MCF 10A (cell line): ENCODE measurements at regions not wholly inside any gene's neighbourhood (a gene's known extent, or its start where the extent isn't known, plus 50 kb on each side); places are given as distances from the start of the nearest gene placed in this dataset.

Source experiments
- BruUV-seq: library from RNA; stranded (reverse); fragments of 400-500 nt; replicated peaks from 2 replicates; lab custom pipeline; 2021; lab: Mats Ljungman, UMichigan
- CTCF ChIA-PET: fragments of 300-600 bp; sonication (Branson Sonifier 250); formaldehyde crosslinking; extraction: SDS; loops from one replicate; lab custom pipeline; 2021; ENCODE audit warnings: antibody characterized with exemption, inconsistent platforms; lab: Yijun Ruan, JAX
- POLR2A ChIA-PET: fragments of 300-600, 350-650 bp; sonication (Branson Sonifier 250); formaldehyde crosslinking; extraction: SDS; loops from one replicate; lab custom pipeline; 2020; ENCODE audit warnings: antibody characterized with exemption, inconsistent platforms; lab: Yijun Ruan, JAX
- DNase-seq: peaks from one replicate; pipeline ENCODE4 v3.0.0-alpha.2; 2018; ENCODE audit not compliant: unreplicated experiment
- H3K27ac Mint-ChIP-seq: one replicate; pipeline ENCODE4 v1.8.0; 2022; ENCODE audit warnings: mild to moderate bottlenecking, low read depth, mixed read lengths; ENCODE audit not compliant: unreplicated experiment
- H3K27me3 Mint-ChIP-seq: one replicate; pipeline ENCODE4 v1.8.0; 2022; ENCODE audit warnings: mixed read lengths; ENCODE audit not compliant: insufficient read depth, unreplicated experiment
- H3K36me3 Mint-ChIP-seq: one replicate; pipeline ENCODE4 v1.8.0; 2022; ENCODE audit warnings: mild to moderate bottlenecking, moderate library complexity, mixed read lengths; ENCODE audit not compliant: insufficient read depth, unreplicated experiment
- H3K4me1 Mint-ChIP-seq: one replicate; pipeline ENCODE4 v1.8.0; 2022; ENCODE audit warnings: mixed read lengths; ENCODE audit not compliant: insufficient read depth, unreplicated experiment
- H3K4me3 Mint-ChIP-seq: one replicate; pipeline ENCODE4 v1.8.0; 2022; ENCODE audit warnings: mild to moderate bottlenecking, moderate library complexity, mixed read lengths; ENCODE audit not compliant: unreplicated experiment
- H3K9me3 Mint-ChIP-seq: one replicate; pipeline ENCODE4 v1.8.0; 2022; ENCODE audit warnings: mixed read lengths; ENCODE audit not compliant: unreplicated experiment
- intact Hi-C: fragments of 100-400 bp; cut with micrococcal nuclease; formaldehyde crosslinking; loops from 2 replicates; pipeline ENCODE4 v1.14.1; 2022
- TF ChIP-seq, protein P1 (sequence below): fragments of 200-600 bp; IDR thresholded peaks from one replicate; pipeline ENCODE4 v1.8.0; 2022; ENCODE audit warnings: antibody characterized with exemption, mild to moderate bottlenecking; ENCODE audit not compliant: unreplicated experiment

GRCh38 chr2:129074298-129074920, 755.7 kb upstream of the HS6ST1 start:
- Mint-ChIP-seq H3K27ac (no peak overlapping the region), H3K4me3 (no peak overlapping the region), H3K9me3 (no peaks in the 10 kb centered on the region), H3K4me1 (peaks cover 5% of the 10 kb centered on the region), H3K27me3 (no peaks in the 10 kb centered on the region), H3K36me3 (peaks cover 7% of the 10 kb centered on the region)
- CTCF ChIA-PET = no interaction called here
- POLR2A ChIA-PET = interaction anchor here (0.6 to 1.0 kb wide), 4 partner anchors 11 to 13 kb away, joined by 3 to 4 read pairs (median 3); no protein-coding TSS in a partner anchor
- intact Hi-C loops = no loop called here
- no peak for DNase-seq
- TF ChIP-seq, protein P1, sequence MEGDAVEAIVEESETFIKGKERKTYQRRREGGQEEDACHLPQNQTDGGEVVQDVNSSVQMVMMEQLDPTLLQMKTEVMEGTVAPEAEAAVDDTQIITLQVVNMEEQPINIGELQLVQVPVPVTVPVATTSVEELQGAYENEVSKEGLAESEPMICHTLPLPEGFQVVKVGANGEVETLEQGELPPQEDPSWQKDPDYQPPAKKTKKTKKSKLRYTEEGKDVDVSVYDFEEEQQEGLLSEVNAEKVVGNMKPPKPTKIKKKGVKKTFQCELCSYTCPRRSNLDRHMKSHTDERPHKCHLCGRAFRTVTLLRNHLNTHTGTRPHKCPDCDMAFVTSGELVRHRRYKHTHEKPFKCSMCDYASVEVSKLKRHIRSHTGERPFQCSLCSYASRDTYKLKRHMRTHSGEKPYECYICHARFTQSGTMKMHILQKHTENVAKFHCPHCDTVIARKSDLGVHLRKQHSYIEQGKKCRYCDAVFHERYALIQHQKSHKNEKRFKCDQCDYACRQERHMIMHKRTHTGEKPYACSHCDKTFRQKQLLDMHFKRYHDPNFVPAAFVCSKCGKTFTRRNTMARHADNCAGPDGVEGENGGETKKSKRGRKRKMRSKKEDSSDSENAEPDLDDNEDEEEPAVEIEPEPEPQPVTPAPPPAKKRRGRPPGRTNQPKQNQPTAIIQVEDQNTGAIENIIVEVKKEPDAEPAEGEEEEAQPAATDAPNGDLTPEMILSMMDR = no peak
- BruUV-seq = no TSS peak

DNA sequence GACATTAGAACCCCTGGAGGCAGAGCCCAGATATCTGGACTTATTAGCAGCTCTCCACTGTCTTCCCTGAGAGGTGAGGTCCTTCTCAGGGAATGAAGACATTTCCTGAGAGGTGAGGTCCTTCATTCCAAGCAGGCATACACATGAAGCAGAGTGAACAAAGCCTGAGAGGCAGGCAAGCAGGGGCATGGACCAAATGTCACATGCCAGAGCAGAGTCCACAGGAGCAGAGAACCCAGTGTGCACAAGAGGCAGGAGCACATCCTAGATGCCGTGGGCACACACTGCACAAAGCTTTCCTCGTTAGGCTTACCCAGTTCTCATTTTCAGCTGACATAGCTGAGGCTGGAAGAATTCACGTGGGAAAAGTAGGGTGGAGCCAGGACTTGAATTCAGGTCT, 759.9 kb upstream of the HS6ST1 start:
- Mint-ChIP-seq H3K4me1 (peaks cover 5% of the 10 kb centered on the region), H3K36me3 (peaks cover 7% of the 10 kb centered on the region), H3K27me3 (no peaks in the 10 kb centered on the region), H3K9me3 (no peaks in the 10 kb centered on the region), H3K27ac (no peak overlapping the region), H3K4me3 (no peak overlapping the region)
- ChIA-PET CTCF (interaction anchor here (0.6 to 1.0 kb wide), 2 partner anchors 10 to 368 kb away, joined by 3 to 6 read pairs; no protein-coding TSS in a partner anchor), POLR2A (no interaction called here)
- intact Hi-C loops = no loop called here
- BruUV-seq = no TSS peak
- TF ChIP-seq, protein P1 = no peak
- DNase-seq = no peak

GRCh38 chr2:129080715-129081476, 762.2 kb upstream of the HS6ST1 start:
- no peak overlapping the region for H3K27ac Mint-ChIP-seq
- TF ChIP-seq, protein P1 = no peak
- DNase-seq = no peak
- H3K4me3 Mint-ChIP-seq = no peak overlapping the region
- peaks cover 7% of the 10 kb centered on the region for H3K36me3 Mint-ChIP-seq
- peaks cover 5% of the 10 kb centered on the region for H3K9me3 Mint-ChIP-seq
- CTCF ChIA-PET = interaction anchor here (0.9 kb wide), 1 partner anchor 11 kb away, joined by 3 read pairs; no protein-coding TSS in a partner anchor
- BruUV-seq = no TSS peak
- POLR2A ChIA-PET = no interaction called here
- intact Hi-C loops = no loop called here
- H3K27me3 Mint-ChIP-seq = no peaks in the 10 kb centered on the region
- peaks cover 5% of the 10 kb centered on the region for H3K4me1 Mint-ChIP-seq

DNA sequence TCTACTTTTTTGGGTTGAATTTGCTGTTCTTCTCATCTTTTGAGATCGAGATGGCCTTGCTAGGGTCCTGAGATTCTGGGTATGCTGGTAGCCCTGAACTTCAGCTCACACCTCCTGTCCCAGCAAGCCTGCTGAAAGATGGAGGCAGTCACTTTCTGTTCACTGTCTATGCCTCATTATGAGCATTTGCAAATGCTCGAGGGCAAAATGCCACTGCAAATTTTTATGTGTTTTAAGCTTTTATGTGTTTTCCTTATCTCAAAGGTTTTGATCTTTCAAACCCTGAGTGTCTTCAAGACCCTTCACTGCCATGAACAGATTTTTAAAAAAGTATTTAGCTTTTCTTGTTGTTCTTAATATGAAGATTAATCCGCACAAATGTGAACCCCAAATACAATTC, 766.7 kb upstream of the HS6ST1 start:
- CTCF ChIA-PET = interaction anchor here (0.7 kb wide), 1 partner anchor 68 kb away, joined by 3 read pairs; no protein-coding TSS in a partner anchor
- Mint-ChIP-seq H3K4me3 (no peak overlapping the region), H3K27me3 (no peaks in the 10 kb centered on the region), H3K9me3 (peaks cover 5% of the 10 kb centered on the region), H3K36me3 (no peaks in the 10 kb centered on the region), H3K4me1 (peaks cover 30% of the 10 kb centered on the region), H3K27ac (peak overlapping the region; percentile 68)
- intact Hi-C loops = no loop called here
- no TSS peak for BruUV-seq
- no peak for DNase-seq
- POLR2A ChIA-PET = interaction anchor here (0.8 to 1.5 kb wide), 4 partner anchors 10 to 28 kb away, joined by 3 to 6 read pairs (median 4); no protein-coding TSS in a partner anchor
- TF ChIP-seq, protein P1 = no peak
